Spinal cord (tissue), 9 donors: ENCODE measurements at regions not wholly inside any gene's neighbourhood (a gene's known extent, or its start where the extent isn't known, plus 50 kb on each side); places are given as distances from the start of the nearest gene placed in this dataset.
A peak's percentile ranks its signal among the peaks of the same experiment; 100 is the strongest.

Source experiments
- DNase-seq, 6 donors: peaks; one replicate each; pipeline versions ENCODE4 v3.0.0 to v3.0.0-alpha.2; 2013 to 2015; ENCODE audit warnings: low spot score in 6 of 6, low read depth in 4 of 6
- H3K27ac ChIP-seq: one replicate; pipeline ENCODE4 v1.5.1; 2013; ENCODE audit warnings: low read depth, low read length, control low read depth
- H3K27me3 ChIP-seq: one replicate; pipeline ENCODE4 v1.6.1; 2013; ENCODE audit warnings: low read length; ENCODE audit not compliant: control insufficient read depth, insufficient read depth
- H3K36me3 ChIP-seq: one replicate; pipeline ENCODE4 v1.6.1; 2013; ENCODE audit warnings: low read length; ENCODE audit not compliant: control insufficient read depth, insufficient read depth
- H3K4me1 ChIP-seq: one replicate; pipeline ENCODE4 v1.6.1; 2013; ENCODE audit warnings: low read length; ENCODE audit not compliant: control insufficient read depth, insufficient read depth
- H3K4me3 ChIP-seq: one replicate; pipeline ENCODE4 v1.5.1; 2013; ENCODE audit warnings: low read depth, low read length, control low read depth
- H3K9me3 ChIP-seq: one replicate; pipeline ENCODE4 v1.6.1; 2013; ENCODE audit warnings: low read length; ENCODE audit not compliant: control insufficient read depth, insufficient read depth
- WGBS: methylation state at CpG from one replicate; pipeline ENCODE4 v1.1.5; 2013; ENCODE audit warnings: missing lambda C conversion rate; ENCODE audit not compliant: insufficient coverage; 5-methylcytosine and 5-hydroxymethylcytosine counted together
- donor health status: healthy.

- H3K27me3 ChIP-seq = no peaks in the 10 kb centered on the region
- peak in 1 of 6 donors; percentile 23 for DNase-seq
- H3K36me3 ChIP-seq = no peaks in the 10 kb centered on the region
- peaks cover under 1% of the 10 kb centered on the region for H3K9me3 ChIP-seq
- no peak overlapping the region for H3K4me3 ChIP-seq
- H3K27ac ChIP-seq = no peak overlapping the region
- no CpG with 5 or more reads among the region's 2 CpGs for WGBS
- H3K4me1 ChIP-seq = peaks cover 4% of the 10 kb centered on the region
Measured at GRCh38 chr1:213669964-213670691, 317.6 kb upstream of the PROX1 start.

- Histone ChIP-seq H3K27ac (no peak overlapping the region), H3K4me1 (peaks cover 4% of the 10 kb centered on the region), H3K27me3 (no peaks in the 10 kb centered on the region), H3K4me3 (no peak overlapping the region), H3K36me3 (no peaks in the 10 kb centered on the region), H3K9me3 (peaks cover 1% of the 10 kb centered on the region)
- DNase-seq = no peak
- no CpG with 5 or more reads among the region's 1 CpG for WGBS
Measured at GRCh38 chr1:213670692-213671023, 317.1 kb upstream of the PROX1 start.

GRCh38 chr1:213675043-213675442 lies 312.7 kb upstream of the PROX1 start:
- peaks cover 1% of the 10 kb centered on the region for H3K9me3 ChIP-seq
- no peak overlapping the region for H3K4me3 ChIP-seq
- peaks cover 3% of the 10 kb centered on the region for H3K4me1 ChIP-seq
- no peak for DNase-seq
- no peak overlapping the region for H3K27ac ChIP-seq
- no peaks in the 10 kb centered on the region for H3K36me3 ChIP-seq
- H3K27me3 ChIP-seq = no peaks in the 10 kb centered on the region
- no CpG with 5 or more reads among the region's 1 CpG for WGBS

DNA sequence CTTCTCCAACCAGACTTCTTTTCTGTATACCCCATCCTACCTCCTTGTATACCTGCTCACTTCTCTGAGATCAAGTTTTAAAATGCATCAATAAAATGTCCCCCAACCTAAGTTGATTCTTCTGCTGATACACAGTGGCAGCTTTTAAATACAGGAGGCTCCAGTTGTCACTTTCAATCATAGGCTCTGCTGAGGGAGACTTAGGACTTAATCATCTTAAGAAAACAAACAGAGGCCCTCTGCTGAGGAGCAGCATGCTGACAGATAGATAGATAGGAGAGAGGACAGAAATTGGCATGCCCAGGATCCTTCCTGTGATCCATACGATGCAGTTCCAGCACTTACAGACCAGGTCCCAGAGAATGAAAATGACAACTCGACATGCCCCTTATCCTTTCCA lies 311.0 kb upstream of the PROX1 start:
- no peaks in the 10 kb centered on the region for H3K4me1 ChIP-seq
- no peak overlapping the region for H3K27ac ChIP-seq
- no peak overlapping the region for H3K4me3 ChIP-seq
- H3K27me3 ChIP-seq = no peaks in the 10 kb centered on the region
- peaks cover 1% of the 10 kb centered on the region for H3K9me3 ChIP-seq
- no peaks in the 10 kb centered on the region for H3K36me3 ChIP-seq
- 78% methylated on average over 2 of the region's 2 CpGs for WGBS
- DNase-seq = no peak

DNA sequence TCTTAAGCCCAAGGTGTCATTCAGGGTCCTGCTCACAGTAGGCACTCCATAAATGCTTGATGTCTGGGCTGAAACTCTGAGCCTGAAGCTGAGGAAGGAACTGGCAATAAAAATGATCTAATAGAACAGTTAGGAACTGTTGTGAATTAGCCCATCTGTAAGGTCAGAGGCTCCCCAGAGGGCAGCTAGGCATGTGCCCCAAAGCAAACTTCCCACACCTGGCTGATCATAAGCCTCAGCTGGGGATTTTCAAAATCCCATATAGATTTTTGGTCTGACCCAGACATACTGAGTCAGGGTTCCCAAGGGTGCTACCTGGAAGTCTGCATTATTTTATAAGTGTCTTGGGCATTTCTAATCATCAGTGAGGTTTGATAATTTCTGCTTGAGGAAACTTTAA lies 309.4 kb upstream of the PROX1 start:
- Histone ChIP-seq H3K27me3 (no peaks in the 10 kb centered on the region), H3K9me3 (peaks cover 1% of the 10 kb centered on the region), H3K4me1 (no peaks in the 10 kb centered on the region), H3K4me3 (no peak overlapping the region), H3K36me3 (no peaks in the 10 kb centered on the region), H3K27ac (no peak overlapping the region)
- no peak for DNase-seq

- H3K4me1 ChIP-seq = no peaks in the 10 kb centered on the region
- H3K9me3 ChIP-seq = peaks cover 1% of the 10 kb centered on the region
- 83% methylated on average over 3 of the region's 3 CpGs for WGBS
- no peak for DNase-seq
- H3K27ac ChIP-seq = no peak overlapping the region
- no peaks in the 10 kb centered on the region for H3K27me3 ChIP-seq
- no peak overlapping the region for H3K4me3 ChIP-seq
- H3K36me3 ChIP-seq = no peaks in the 10 kb centered on the region
Measured at GRCh38 chr1:213678753-213679152, 309.0 kb upstream of the PROX1 start.

DNA sequence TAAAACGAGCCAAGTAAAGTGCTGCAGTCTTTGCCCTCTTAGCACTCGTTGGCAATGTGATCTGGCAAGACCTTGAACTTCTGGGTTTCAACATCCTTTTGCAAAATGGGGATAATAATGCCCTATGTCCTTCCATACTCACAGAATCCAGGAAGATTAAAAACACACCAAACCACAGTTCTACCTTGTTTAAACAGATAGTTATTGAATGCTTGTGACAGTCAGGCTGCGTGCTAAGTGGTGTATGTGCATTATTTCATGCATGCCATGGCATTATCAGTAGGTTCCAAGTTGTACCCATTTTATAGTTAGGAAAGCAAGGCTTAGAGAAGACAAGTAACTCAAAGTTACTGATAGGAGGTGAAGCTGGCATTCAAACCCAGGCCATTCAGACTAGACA lies 308.6 kb upstream of the PROX1 start:
- no CpG with 5 or more reads among the region's 3 CpGs for WGBS
- H3K27me3 ChIP-seq = no peaks in the 10 kb centered on the region
- H3K4me1 ChIP-seq = no peaks in the 10 kb centered on the region
- H3K4me3 ChIP-seq = no peak overlapping the region
- H3K9me3 ChIP-seq = peaks cover 1% of the 10 kb centered on the region
- H3K27ac ChIP-seq = no peak overlapping the region
- no peak for DNase-seq
- no peaks in the 10 kb centered on the region for H3K36me3 ChIP-seq

GRCh38 chr1:213680677-213681325 lies 307.0 kb upstream of the PROX1 start:
- DNase-seq = peak in 1 of 6 donors; percentile 33
- H3K36me3 ChIP-seq = no peaks in the 10 kb centered on the region
- WGBS = 43% methylated on average over 5 of the region's 8 CpGs
- no peaks in the 10 kb centered on the region for H3K27me3 ChIP-seq
- H3K4me1 ChIP-seq = no peaks in the 10 kb centered on the region
- H3K9me3 ChIP-seq = no peaks in the 10 kb centered on the region
- no peak overlapping the region for H3K27ac ChIP-seq
- no peak overlapping the region for H3K4me3 ChIP-seq

GRCh38 chr1:213681788-213682340 lies 305.9 kb upstream of the PROX1 start:
- no peak overlapping the region for H3K27ac ChIP-seq
- no peaks in the 10 kb centered on the region for H3K9me3 ChIP-seq
- 100% methylated on average over 3 of the region's 3 CpGs for WGBS
- H3K27me3 ChIP-seq = no peaks in the 10 kb centered on the region
- no peak overlapping the region for H3K4me3 ChIP-seq
- H3K36me3 ChIP-seq = no peaks in the 10 kb centered on the region
- DNase-seq = no peak
- H3K4me1 ChIP-seq = no peaks in the 10 kb centered on the region

DNA sequence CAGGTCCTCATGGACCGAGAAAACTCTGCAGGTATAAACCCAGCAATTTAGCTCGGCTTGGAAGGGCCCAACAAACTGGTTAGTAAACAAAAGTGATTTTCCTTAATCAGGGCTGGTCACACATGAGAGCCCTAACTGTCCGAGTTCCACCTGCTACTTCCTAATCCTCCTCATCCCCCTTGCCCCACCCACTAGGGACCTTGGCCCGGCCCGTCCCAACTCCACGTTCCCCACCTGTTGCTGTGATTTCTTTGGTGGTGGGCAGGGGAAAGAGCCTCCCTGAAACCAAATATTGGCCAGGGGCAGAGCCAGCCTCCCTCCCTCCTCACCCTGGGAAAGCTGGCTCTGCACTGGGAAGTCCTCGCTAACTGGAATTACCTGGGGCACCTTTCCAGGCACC lies 304.2 kb upstream of the PROX1 start:
- Histone ChIP-seq H3K4me3 (no peak overlapping the region), H3K36me3 (no peaks in the 10 kb centered on the region), H3K9me3 (no peaks in the 10 kb centered on the region), H3K4me1 (no peaks in the 10 kb centered on the region), H3K27ac (no peak overlapping the region), H3K27me3 (no peaks in the 10 kb centered on the region)
- no peak for DNase-seq
- 79% methylated on average over 3 of the region's 7 CpGs for WGBS
